ENCODE measurements at regions not wholly inside any gene's neighbourhood (a gene's known extent, or its start where the extent isn't known, plus 50 kb on each side); places are given as distances from the start of the nearest gene placed in this dataset.

DNA sequence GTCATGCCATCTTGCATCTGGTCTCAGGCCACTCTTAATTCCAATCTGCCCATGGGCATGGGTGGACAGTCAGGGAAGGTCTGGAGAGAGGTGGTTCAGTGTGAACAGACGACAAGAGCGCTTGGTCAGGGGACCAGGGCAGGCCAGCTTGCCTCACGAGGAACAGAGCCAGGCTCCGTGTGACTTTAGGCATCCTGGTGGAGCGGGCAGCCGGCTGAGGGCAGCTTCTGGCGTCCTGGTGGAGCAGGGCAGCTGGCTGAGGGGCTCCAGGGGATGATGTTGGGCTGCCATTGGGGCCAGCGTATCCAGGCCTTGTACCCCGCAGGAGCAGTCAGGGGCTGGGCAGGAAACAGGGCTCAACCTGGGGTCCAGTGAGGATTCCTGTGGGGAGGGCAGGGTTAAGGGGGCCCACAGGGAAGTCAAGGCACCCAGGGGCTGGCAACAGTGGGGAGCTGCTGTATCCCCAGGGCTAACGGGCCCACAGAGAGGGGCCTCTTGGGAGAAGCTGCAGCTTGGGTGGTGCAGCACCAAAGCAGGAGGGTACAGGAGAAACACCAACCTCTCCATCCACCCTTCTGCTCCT is 197.9 kb upstream of the TWIST2 start:
- DNase-seq (ENCODE audit: low read depth in 2 of 3, low spot score in 2 of 3), result no peak

DNA sequence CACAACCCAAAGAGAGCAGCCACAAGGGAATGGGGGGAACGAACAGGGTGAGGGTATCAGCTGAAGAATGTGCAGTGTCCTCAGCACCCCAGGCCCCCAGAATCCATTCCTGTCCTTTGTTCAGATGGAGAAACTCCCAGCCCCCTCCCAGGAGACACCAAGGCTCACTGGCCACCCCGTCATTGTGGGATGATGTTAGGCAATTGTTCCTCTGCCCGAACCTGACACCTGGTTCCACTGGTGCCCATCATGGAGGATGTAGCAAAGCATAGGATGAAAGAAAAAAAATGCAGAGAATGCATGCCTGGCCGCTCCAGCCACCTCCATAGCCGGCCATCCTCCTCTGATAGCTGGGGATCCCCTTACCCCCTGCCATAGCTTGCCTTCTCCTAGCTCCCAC is 197.3 kb upstream of the TWIST2 start:
- no peak for DNase-seq (ENCODE audit: low read depth in 2 of 3, low spot score in 2 of 3)

DNA sequence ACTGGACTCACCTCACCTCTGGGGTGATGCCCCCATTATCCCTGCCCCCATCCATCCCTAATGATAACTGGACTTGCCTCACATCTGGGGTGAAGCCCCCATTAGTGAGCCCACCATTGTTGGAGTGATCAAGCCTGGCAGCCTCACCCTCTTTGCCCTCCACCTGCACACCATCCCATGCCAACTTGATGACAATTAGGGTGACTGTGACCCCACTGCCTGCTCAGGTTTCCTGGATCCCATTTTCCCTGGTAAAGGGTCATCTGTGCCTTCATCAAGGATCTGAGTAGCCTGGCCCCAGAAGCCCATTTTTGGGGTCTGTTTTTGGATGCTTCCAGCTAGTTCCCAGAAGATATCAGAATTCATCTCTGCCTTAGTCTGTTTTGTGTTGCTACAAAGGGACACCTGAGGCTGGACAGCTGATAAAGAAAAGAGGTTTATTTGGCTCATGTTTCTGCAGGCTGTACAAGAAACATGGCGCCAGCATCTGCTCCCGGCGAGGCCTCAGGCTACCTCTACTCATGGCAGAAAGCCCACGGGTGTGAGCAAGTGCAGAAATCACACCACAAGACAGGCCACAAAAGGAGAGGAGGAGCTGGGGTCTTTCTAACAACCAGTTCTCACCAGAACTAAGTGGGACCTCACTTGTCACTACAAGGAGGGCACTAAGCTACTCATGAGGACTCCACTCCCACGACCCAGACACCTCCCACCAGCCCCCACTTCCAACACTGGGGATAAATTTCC is 196.4 kb upstream of the TWIST2 start:
- no peak for DNase-seq (ENCODE audit: low read depth in 2 of 3, low spot score in 2 of 3)

DNA sequence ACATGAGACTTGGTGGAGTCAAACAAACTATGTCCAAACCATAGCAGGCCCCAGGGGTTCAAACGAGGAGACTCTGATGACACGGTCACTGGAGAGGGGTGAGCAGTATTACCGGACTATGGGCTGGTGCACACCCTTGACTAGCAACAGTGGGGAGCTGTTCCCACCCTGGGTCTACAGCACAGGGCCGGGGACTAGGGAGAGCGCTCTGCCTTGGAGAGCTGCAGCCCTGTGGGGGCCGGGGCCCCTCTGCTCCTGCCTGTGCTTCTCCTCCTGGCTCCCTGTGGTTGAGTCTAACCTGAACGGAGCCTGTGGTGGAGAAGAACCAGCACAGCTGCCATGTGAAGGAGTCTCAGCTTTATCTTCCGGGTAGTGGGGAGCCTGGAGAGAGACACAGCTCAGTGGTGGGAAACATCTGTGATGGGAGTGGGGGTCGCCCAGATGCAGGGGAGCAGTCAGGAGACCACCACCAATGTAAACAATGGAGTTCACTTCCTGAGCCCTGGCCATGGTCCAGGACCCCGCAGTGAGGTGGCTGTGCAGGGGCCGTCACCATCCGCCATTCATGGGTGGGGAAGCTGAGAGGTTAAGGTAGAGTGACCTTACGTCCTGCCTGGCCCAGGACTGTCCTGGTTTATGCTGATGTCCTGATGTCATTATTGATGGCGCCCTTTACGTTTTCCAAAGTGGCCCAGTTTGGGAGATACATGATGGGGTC is 195.7 kb upstream of the TWIST2 start:
- no peak for DNase-seq (ENCODE audit: low read depth in 2 of 3, low spot score in 2 of 3)

DNA sequence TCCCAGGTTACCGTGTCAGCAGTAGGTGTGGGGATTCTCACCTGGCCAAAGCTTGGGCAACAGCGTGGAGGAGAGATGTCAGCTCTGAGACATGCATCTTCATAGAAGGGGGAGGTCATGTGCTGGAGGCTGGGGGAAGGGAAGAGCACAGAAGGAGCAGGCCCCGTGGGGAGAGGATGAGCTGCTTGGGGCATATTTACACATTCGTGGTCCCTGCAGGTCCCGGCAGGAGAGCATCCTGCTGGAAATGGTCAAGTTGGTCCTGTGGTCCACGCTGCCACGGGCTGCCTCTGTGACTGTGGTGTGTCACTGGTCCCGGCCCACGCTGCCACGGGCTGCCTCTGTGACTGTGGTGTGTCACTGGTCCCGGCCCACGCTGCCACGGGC is 195.1 kb upstream of the TWIST2 start:
- DNase-seq (ENCODE audit: low read depth in 2 of 3, low spot score in 2 of 3), result no peak

DNA sequence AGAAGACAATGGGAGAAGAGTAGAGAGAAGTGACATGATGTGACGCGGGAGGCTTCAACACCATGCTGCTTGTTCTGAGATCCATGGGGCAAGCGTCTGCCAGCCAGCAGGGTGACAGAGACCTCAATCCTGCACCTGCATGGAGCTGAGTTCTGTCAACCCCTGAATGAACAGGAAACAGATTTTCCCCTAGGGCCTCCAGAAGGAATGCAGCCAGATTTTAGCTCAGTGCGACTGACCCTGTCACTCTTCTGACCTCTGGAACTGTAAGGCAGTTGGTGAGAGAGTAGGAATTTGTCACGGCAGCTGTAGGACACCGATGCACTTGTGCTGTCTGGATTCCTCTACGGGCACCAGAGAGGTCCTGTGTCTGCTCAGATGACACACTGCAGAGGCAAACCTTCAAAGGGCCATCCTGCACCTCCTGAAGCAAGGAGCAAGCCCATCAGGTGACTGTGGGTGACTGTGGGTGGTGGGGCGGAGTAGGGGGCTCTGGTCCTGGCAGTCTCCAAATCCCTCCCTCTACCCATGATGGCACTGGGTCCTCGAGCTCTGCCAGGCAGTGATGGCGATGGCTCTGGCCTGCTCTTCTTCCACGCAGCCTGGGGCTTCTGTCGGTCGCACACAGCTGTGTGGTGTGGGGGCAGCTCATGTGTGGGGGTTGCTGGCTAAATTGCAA is 194.3 kb upstream of the TWIST2 start:
- DNase-seq (ENCODE audit: low read depth in 2 of 3, low spot score in 2 of 3), result no peak

DNA sequence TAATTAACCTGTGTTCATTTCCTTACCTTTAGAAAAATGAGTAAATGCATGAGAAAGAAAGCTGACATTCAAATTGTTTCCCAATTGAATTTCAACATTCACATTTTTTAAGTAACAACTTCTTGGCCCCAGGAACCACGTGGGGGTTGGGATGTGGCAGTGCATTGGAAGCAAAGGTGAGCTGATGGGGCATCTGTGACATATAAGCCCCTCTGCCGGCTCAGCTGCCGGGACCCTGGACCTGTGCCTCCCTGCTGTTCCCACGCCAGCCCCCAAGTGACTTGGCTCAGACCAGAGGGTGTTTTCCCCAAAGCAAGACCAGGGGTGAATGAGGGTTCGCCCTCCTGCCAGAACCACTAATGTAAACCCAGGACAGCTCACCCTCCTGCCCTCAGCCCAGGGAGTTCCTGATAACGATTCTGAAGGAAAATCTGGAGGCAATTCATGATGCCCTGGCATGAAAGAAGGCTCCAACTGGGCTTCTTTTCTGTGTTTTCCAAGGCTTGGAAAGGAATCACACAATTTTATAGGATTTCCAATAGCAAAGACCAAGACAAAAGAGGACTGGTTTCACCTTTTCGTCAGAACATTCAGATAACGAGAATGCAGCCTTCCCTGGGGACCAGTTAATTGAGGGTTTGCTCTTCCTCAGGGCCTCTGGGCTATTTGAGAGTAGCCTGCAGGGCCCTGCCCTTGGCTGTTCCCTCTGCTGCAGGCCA is 193.2 kb upstream of the TWIST2 start:
- no peak for DNase-seq (ENCODE audit: low read depth in 2 of 3, low spot score in 2 of 3)

DNA sequence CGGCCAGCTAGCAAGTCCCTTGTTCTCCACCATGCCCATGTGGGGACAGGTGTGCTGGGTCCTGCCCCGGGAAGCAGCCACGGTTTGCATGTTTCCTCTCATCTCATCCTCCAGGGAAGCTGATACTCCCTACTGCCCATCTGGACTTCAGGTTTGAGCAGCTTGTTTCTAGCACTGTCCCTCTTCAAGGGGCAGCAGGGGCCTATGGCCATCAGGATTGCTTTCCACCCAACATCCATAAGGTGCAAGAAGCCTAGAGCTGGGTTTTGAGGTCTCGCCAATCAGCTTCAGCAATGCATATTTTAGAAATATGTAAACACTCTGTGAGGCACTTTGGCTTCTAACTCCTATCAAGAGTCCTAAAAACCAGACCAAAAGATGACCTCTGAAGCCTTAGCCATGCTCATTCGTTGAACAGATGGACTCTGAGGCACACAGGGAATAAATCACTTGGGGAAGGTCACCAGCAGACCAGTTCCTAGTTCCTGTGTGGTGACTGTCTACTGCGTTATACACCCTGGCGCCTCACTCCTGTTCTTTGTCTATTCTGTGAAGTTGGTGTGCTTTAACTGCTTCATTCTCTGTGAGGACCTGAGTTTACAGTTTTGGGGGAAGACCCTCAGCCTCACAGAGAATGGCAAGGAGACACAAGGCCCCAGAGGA is 192.6 kb upstream of the TWIST2 start:
- no peak for DNase-seq (ENCODE audit: low read depth in 2 of 3, low spot score in 2 of 3)

DNA sequence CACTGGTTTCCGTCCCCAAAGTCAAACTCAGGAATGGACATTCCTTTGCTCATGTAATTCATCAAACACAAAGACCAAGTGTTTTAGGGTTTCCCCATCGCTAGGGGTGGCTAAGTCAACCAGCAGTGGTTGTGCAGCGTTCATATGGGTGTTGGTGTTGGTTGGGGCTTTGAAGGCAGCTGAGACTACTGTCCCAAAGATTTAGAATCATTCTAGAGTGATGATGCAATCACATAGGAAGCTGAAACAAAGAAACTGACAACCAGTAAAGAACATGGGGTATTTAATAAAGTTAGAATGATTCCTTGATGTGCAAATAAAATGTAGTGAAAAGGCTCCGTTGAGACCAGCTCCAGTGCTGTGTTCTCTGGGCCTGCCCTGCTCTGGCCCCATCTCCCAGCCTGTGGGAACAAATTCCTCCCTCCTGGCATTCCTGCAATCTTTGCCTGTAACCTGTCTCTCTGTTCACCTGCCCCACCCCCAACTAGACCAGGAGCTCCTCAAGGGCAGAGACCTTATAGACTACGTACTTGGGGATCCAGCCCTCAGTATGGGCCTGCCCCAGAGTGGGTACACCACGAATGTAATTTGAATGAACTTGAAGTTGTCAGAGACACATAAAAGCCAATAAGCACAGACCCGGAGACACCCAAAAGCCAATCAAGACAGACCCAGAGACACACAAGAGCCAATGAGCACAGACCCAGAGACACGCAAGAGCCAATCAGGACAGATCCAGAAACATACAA is 191.7 kb upstream of the TWIST2 start:
- no peak for DNase-seq (ENCODE audit: low read depth in 2 of 3, low spot score in 2 of 3)

DNA sequence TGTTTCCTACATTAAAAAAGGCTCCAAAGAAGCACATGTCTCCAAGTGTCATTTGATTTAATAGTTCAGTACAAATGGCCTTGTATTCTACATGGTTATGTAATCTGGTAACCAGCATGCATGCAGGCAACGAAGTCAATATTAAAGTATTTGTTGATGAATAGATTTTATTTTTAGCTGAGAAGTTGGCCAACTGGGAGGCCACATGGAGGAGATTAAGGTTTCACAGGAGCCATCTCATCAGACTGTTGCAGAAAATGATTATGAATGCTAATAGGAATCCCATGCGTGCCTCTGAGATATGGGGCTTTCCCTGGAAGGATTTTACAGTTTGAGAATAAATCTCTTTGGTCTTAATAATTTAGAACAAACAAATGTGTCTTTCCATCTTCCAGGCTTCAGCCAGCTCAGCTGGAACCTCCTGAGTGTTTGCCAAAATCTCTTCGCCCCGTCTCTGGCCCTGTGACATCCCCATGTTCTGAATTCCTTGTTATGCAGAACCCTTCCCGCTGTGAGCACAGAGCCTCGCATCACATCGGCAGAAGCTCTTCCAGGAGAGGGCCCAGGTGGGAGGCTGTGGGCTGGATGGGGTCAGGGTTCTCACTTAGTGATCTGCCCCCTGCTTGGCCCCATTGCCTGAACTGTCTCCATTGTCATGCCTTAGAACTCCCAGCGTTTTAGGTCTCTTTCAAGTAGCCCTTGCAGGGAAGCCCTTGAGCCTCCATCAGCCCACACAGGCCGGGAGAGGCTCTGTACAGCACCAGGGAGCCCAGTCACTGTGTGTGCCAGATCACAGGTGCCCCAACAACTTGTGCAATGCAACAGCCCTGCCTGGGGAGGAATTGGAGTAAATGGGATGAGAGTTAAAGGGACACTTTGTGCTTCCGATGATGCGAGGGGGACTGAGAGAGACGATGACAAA is 190.5 kb upstream of the TWIST2 start:
- no peak for DNase-seq (ENCODE audit: low read depth in 2 of 3, low spot score in 2 of 3)

DNA sequence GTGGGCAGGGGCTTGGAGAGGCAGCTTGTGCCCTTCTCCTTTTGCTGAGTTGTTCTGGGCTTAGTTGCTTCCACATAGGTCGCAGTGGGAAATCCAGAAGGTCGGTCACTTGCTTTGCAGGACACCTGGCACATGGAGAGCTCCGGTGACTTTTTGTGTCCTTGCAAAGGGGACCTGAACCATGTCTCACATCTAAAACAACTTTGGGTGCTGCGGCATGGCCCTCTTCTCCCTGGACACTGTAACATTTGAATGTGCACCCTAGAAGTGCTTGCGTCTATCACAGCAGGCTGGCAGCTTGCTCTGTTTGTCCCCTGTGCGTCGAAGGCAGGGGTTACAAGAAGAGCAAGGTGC is 189.9 kb upstream of the TWIST2 start:
- DNase-seq (ENCODE audit: low read depth in 2 of 3, low spot score in 2 of 3), result no peak

DNA sequence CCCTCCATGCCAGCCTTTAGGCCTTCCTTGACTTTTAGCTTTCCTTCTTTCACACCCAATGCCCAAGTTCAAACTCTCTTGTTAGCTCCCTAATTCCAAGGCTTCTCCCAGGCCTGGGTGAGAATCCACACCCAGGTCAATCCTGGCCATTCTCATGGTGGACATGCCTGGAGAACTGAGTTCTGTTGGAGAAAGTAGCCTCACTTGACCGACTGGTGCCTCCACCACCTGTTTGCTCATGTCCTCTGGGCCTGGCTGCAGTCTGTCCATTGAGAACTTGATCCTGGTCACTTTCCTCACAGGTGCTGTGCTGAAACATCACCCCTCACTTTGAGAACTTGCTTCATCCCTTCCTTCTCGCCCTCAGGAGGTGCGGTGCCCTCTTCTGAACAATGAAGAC is 189.1 kb upstream of the TWIST2 start:
- no peak for DNase-seq (ENCODE audit: low read depth in 2 of 3, low spot score in 2 of 3)

DNA sequence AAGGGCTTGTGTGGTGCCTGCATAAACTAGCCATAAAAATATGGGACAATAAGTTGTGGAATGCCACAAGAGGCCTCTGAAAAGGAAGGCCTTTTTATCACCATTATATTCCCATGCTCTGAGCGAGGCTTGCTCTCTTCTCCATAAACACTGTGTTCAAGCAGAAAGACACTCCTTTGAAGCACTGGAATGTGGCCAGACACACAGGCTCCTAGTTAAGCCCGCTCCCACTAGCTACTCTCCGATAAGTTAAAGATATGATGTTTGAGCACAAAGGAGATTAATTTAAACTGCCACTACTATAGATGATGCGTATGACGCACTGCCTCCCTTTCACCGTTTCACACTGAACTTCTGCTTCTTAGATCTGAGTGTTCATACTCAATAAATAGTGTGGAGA is 188.7 kb upstream of the TWIST2 start:
- DNase-seq (ENCODE audit: low read depth in 2 of 3, low spot score in 2 of 3), result no peak

DNA sequence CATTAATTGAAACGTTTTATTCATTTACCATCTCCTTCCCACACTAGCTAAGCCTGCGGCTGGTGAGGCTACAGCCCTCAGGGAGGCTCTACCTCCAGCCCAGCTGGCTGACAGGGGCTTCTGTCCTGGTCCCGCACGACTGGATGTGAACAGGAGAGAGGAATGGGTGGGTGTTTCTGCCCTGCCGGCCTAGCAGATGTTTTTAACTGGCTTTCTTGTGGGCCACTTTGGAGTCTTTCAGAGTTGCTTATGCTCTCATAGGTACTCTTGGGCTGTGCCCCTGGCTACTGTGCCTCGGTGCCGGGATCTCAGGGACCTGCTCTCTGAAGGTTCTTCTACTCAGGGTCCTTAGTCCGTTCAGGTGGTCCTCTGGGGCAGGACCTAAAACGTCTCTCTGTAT is 184.3 kb upstream of the TWIST2 start:
- DNase-seq (ENCODE audit: low read depth in 2 of 3, low spot score in 2 of 3), result no peak

DNA sequence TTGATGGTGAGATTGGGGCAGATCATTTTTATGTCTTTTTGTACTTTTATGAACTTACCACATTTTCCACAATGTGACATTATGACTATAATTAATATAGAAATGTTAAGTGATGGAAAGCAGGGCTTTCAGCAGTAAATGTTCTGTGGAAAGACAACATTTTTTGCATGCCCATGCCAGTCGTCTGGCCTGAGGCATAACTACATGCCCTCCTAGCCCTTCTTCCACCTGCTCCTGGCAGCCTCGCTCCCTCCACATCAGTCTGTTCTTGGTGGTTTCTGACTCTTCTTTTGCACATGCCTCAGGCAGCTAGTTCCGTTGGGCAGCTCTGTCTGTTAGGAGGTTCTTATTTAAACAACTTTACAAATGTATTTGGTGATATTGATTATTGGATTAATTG is 182.0 kb upstream of the TWIST2 start:
- no peak for DNase-seq (ENCODE audit: low read depth in 2 of 3, low spot score in 2 of 3)

DNA sequence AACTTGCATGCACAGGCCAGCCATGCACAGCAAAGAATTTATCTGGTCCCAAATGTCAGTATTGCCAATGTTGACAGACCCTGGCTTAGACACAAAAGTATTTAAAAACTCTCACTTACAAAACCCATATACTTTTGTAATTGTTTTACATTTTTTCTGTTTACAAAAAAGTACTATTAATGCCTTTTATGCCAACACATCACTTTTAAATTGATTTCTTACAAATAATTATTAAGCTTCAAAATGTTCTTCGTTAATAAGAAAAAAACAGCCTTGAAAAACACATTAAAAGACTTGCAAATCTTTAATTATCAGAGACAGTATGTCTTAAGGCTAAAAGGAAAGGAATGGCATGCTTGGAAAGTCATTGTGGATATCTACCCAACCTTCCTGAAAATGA is 181.3 kb upstream of the TWIST2 start:
- no peak for DNase-seq (ENCODE audit: low read depth in 2 of 3, low spot score in 2 of 3)

DNA sequence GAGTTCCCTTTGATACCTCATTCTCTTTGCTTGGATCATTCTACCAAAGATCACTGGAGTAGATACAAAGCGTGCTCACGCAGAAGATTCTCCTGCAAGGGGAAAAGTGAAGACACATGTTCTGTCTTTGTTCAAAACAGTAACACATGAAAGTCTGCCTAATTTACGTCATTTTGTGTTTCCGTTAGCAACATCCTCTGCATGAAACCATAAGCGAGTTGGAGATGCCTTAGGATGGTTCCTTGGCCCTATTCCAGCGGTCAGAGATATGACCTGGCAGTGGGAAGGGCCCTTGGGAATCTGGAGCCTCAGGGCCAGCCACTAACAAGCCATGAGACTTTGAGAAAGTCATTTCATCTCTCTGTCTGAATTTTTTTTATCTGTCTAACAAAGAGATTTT is 180.9 kb upstream of the TWIST2 start:
- DNase-seq (ENCODE audit: low read depth in 2 of 3, low spot score in 2 of 3), result no peak

DNA sequence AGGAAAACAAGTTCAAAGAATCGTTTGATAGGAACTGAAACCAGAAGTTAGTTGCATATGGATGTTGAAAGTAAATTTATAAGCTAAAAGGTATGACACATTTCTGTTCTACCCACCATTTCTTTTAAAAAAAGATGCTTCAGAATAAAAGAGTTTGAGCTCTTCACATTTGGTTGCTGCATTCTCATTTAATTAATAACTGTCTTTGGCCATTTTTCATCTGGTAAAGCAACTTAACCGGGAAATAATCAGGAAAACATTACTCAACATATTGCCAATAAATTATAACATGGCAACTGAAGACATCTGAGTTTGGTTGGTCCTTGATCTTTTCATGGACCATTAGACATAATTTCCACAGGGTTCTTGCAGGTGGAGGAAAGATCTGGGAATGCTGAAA is 180.2 kb upstream of the TWIST2 start:
- no peak for DNase-seq (ENCODE audit: low read depth in 2 of 3, low spot score in 2 of 3)

DNA sequence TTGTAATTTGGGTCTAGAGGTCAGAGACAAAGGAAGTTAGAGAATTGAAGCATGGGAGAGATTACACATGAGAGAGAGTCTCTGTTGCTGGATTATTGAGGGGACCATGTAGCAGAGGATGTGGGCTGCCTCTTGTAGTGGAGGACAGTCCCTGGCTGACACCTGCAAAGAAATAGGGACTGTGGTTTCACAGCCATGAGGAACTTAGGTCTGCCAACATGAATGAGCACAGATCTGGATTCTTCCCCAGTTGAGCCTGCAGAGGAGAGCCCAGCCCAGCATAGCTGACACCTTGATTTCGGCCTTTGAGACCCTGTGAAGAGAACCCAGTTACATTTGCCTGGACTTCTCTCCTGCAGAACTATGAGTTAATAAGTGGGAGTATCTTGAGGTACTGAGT is 179.5 kb upstream of the TWIST2 start:
- no peak for DNase-seq (ENCODE audit: low read depth in 2 of 3, low spot score in 2 of 3)

All from hematopoietic multipotent progenitor cell (in vitro differentiated cells).